H1 (cell line): ENCODE measurements at regions not wholly inside any gene's neighbourhood (a gene's known extent, or its start where the extent isn't known, plus 50 kb on each side); places are given as distances from the start of the nearest gene placed in this dataset.

Experiments used
- CTCF ChIP-seq, 3 experiments: IDR thresholded peaks; 1 replicate in 2 of 3; 2 replicates in 1 of 3; pipeline versions ENCODE4 v1.5.1 to v1.6.1; 2011; ENCODE audit warnings: low read length in 3 of 3, mild to moderate bottlenecking in 3 of 3, inconsistent platforms in 2 of 3, low read depth in 1 of 3, moderate library complexity in 1 of 3; ENCODE audit not compliant: insufficient read depth in 1 of 3; ENCODE audit errors: control extremely low read depth in 1 of 3
- EZH2 ChIP-seq: fragments of 200-600 bp; sonication (generic); IDR thresholded peaks from 2 replicates; pipeline ENCODE4 v1.7.1; 2012; ENCODE audit warnings: low read depth, mild to moderate bottlenecking, moderate library complexity, low read length, inconsistent platforms; ENCODE audit not compliant: severe bottlenecking
- USF2 ChIP-seq: IDR thresholded peaks from 2 replicates; pipeline ENCODE4 v1.6.1; 2011; ENCODE audit warnings: low read length, improper control_type of control experiment

- TF ChIP-seq CTCF (IDR thresholded peaks at IDR 0.05; ENCODE audit: control extremely low read depth in 1 of 3, insufficient read depth in 1 of 3, low read depth in 1 of 3, low read length in 3 of 3) (no peak), EZH2 (no peak), USF2 (no peak)
Observed at GRCh38 chr5:120252839-120253238, 211.3 kb upstream of the PRR16 start.
